ENCODE measurements at regions not wholly inside any gene's neighbourhood (a gene's known extent, or its start where the extent isn't known, plus 50 kb on each side); places are given as distances from the start of the nearest gene placed in this dataset.

- no peak for TF ChIP-seq CTCF (IDR thresholded peaks at IDR 0.05; ENCODE audit: low read depth, low read length)
- TF ChIP-seq EZH2phosphoT487 (IDR thresholded peaks at IDR 0.05; ENCODE audit: low read depth), result no peak
These were observed 432.9 kb upstream of the CNTN5 start for GRCh38 chr11:98587884-98588283.

Data from OCI-LY3 (cell line).